DND-41 (cell line): ENCODE measurements at regions not wholly inside any gene's neighbourhood (a gene's known extent, or its start where the extent isn't known, plus 50 kb on each side); places are given as distances from the start of the nearest gene placed in this dataset.

ENCODE experiments used
- EZH2 ChIP-seq: IDR thresholded peaks from 3 replicates; pipeline ENCODE4 v1.6.1; 2012; ENCODE audit warnings: borderline replicate concordance, low read depth, mild to moderate bottlenecking, moderate library complexity, low read length, inconsistent platforms; ENCODE audit not compliant: severe bottlenecking
- TF ChIP-seq, protein P1 (sequence below): IDR thresholded peaks from 2 replicates; pipeline ENCODE4 v1.5.1; 2012; ENCODE audit warnings: borderline replicate concordance, low read length, moderate library complexity, mild to moderate bottlenecking; ENCODE audit not compliant: poor library complexity, severe bottlenecking; ENCODE audit errors: extremely low read depth

DNA sequence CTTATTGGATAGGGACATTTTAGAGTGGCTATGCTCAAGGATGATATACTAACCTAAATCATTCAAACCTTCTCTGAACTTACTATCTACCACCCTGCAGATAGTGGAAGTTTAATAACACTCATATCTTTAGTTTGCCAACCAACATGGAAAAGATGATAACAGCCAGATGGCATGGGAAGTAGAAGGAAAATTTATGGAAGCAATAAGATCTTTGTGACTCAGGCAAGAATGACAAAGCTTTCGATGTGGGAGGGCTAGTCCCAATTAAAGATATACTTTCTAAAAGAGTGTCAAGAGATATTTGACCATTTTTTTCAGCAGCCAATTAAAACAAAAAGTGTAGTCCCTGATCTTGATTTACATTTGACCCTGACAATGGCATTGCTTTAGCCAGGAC lies 631.7 kb downstream of the RPS29 start:
- TF ChIP-seq, protein P1, sequence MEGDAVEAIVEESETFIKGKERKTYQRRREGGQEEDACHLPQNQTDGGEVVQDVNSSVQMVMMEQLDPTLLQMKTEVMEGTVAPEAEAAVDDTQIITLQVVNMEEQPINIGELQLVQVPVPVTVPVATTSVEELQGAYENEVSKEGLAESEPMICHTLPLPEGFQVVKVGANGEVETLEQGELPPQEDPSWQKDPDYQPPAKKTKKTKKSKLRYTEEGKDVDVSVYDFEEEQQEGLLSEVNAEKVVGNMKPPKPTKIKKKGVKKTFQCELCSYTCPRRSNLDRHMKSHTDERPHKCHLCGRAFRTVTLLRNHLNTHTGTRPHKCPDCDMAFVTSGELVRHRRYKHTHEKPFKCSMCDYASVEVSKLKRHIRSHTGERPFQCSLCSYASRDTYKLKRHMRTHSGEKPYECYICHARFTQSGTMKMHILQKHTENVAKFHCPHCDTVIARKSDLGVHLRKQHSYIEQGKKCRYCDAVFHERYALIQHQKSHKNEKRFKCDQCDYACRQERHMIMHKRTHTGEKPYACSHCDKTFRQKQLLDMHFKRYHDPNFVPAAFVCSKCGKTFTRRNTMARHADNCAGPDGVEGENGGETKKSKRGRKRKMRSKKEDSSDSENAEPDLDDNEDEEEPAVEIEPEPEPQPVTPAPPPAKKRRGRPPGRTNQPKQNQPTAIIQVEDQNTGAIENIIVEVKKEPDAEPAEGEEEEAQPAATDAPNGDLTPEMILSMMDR = no peak
- no peak for TF ChIP-seq EZH2
